B cell (primary cell): ENCODE measurements at regions not wholly inside any gene's neighbourhood (a gene's known extent, or its start where the extent isn't known, plus 50 kb on each side); places are given as distances from the start of the nearest gene placed in this dataset.

Source experiments
- ATAC-seq: fragments of 200-7000 bp; cut with Tn5 transposase; one replicate; pipeline ENCODE4 v1.10.0; 2021; ENCODE audit warnings: low read depth, mild to moderate bottlenecking, moderate number of reproducible peaks, moderate library complexity
- CTCF ChIA-PET: fragments of 350-600 bp; sonication (Branson Sonifier 250); formaldehyde crosslinking; loops from one replicate; lab custom pipeline; 2021; ENCODE audit warnings: antibody characterized with exemption, inconsistent platforms; lab: Charles Lee
- POLR2A ChIA-PET: fragments of 350-600 bp; sonication (Branson Sonifier 250); formaldehyde crosslinking; loops from one replicate; lab custom pipeline; 2021; ENCODE audit warnings: antibody characterized with exemption; lab: Charles Lee
- DNase-seq: peaks from one replicate; pipeline ENCODE4 v3.0.0; 2013
- H2AFZ ChIP-seq: 2 replicates; pipeline ENCODE4 v1.6.1; 2012; ENCODE audit warnings: mild to moderate bottlenecking, low read depth, low read length; ENCODE audit not compliant: insufficient read depth, poor library complexity, severe bottlenecking
- H3K27ac ChIP-seq, 2 donors: 1 replicate in 1 of 2; 2 replicates in 1 of 2; pipeline ENCODE4 v1.5.1; 2012 to 2013; ENCODE audit warnings: low read length in 2 of 2, mild to moderate bottlenecking in 2 of 2, moderate library complexity in 1 of 2
- H3K27me3 ChIP-seq, 4 experiments: fragments of 200-600 bp in 1 of 4; sonication (generic) in 1 of 4; replicated peaks in 1 of 4; 1 replicate in 2 of 4; 2 replicates in 2 of 4; pipeline versions ENCODE4 v1.6.1 to v1.7.0; 2013 to 2016; ENCODE audit warnings: low read length in 3 of 4, mild to moderate bottlenecking in 2 of 4, mixed read lengths in 1 of 4, moderate library complexity in 1 of 4; ENCODE audit not compliant: insufficient read depth in 4 of 4, control insufficient read depth in 3 of 4; ENCODE audit errors: control extremely low read depth in 1 of 4
- H3K36me3 ChIP-seq, 2 experiments: replicated peaks in 1 of 2; 1 replicate in 1 of 2; 2 replicates in 1 of 2; pipeline versions ENCODE4 v1.6.1 to v1.7.1; 2013; ENCODE audit warnings: low read length in 1 of 2; ENCODE audit not compliant: insufficient read depth in 2 of 2, control insufficient read depth in 1 of 2; ENCODE audit errors: control extremely low read depth in 1 of 2, extremely low read depth in 1 of 2
- H3K4me1 ChIP-seq, 2 donors: fragments of 200-600 bp in 1 of 2; sonication (generic) in 1 of 2; 1 replicate in 1 of 2; 2 replicates in 1 of 2; pipeline versions ENCODE4 v1.5.1 to v1.6.1; 2013 to 2017; ENCODE audit warnings: low read length in 2 of 2; ENCODE audit not compliant: control insufficient read depth in 2 of 2, insufficient read depth in 2 of 2
- H3K4me2 ChIP-seq: replicated peaks from 2 replicates; pipeline ENCODE3; 2012; ENCODE audit warnings: mild to moderate bottlenecking, low read depth, low read length; ENCODE audit not compliant: poor library complexity, severe bottlenecking
- H3K4me3 ChIP-seq, 5 experiments: fragments of 200-600 bp in 1 of 5; sonication (generic) in 1 of 5; 1 replicate in 3 of 5; 2 replicates in 2 of 5; pipeline versions ENCODE4 v1.5.1 to v1.7.0; 2011 to 2016; ENCODE audit warnings: low read length in 4 of 5, mild to moderate bottlenecking in 4 of 5, low read depth in 2 of 5, control low read depth in 1 of 5, moderate library complexity in 1 of 5; ENCODE audit not compliant: insufficient read depth in 1 of 5; ENCODE audit errors: control extremely low read depth in 1 of 5, extremely low read depth in 1 of 5
- H3K79me2 ChIP-seq: fragments of 200-600 bp; sonication (generic); one replicate; pipeline ENCODE4 v1.6.0; 2016; ENCODE audit warnings: low read length; ENCODE audit not compliant: control insufficient read depth, insufficient read depth
- H3K9ac ChIP-seq: fragments of 200-600 bp; sonication (generic); 2 replicates; pipeline ENCODE4 v1.6.1; 2017; ENCODE audit warnings: mild to moderate bottlenecking, low read length, moderate library complexity
- H3K9me3 ChIP-seq, 3 donors: one replicate each; pipeline versions ENCODE4 v1.6.1 to v1.7.1; 2013; ENCODE audit warnings: low read length in 2 of 3; ENCODE audit not compliant: control insufficient read depth in 2 of 3, insufficient read depth in 1 of 3; ENCODE audit errors: control extremely low read depth in 1 of 3
- H4K20me1 ChIP-seq: 2 replicates; pipeline ENCODE4 v1.6.0; 2012; ENCODE audit warnings: mild to moderate bottlenecking, low read length; ENCODE audit not compliant: insufficient read depth, control insufficient read depth, poor library complexity, severe bottlenecking
- H3K27ac Mint-ChIP-seq: one replicate; pipeline ENCODE4 v1.8.0; 2021; ENCODE audit warnings: mixed read lengths
- H3K27me3 Mint-ChIP-seq: one replicate; pipeline ENCODE4 v1.8.0; 2021; ENCODE audit warnings: mixed read lengths
- H3K4me1 Mint-ChIP-seq: one replicate; pipeline ENCODE4 v1.8.0; 2021; ENCODE audit warnings: mixed read lengths
- H3K4me3 Mint-ChIP-seq: one replicate; pipeline ENCODE4 v1.8.0; 2021; ENCODE audit warnings: mixed read lengths
- H3K9me3 Mint-ChIP-seq: one replicate; pipeline ENCODE4 v1.8.0; 2022; ENCODE audit warnings: mixed read lengths; ENCODE audit not compliant: insufficient read depth
- CTCF ChIP-seq: fragments of 200-600 bp; IDR thresholded peaks from one replicate; pipeline ENCODE4 v1.8.0; 2022; ENCODE audit warnings: antibody characterized with exemption, mild to moderate bottlenecking
- EZH2 ChIP-seq: IDR thresholded peaks from 2 replicates; pipeline ENCODE4 v1.6.1; 2012; ENCODE audit warnings: borderline replicate concordance, low read depth, mild to moderate bottlenecking, moderate library complexity, low read length; ENCODE audit not compliant: insufficient read depth, poor library complexity, severe bottlenecking
- WGBS: methylation state at CpG from one replicate; pipeline ENCODE4 v1.1.5; 2013; ENCODE audit warnings: missing lambda C conversion rate; ENCODE audit not compliant: insufficient coverage; 5-methylcytosine and 5-hydroxymethylcytosine counted together
- intact Hi-C: fragments of 100-400 bp; cut with micrococcal nuclease; formaldehyde crosslinking; loops from one replicate; pipeline ENCODE4 v1.10.0; 2022

- H3K36me3 ChIP-seq = no peaks in the 10 kb centered on the region
- H3K4me3 Mint-ChIP-seq = no peak overlapping the region
- H3K27me3 Mint-ChIP-seq = no peaks in the 10 kb centered on the region
- H3K9me3 ChIP-seq = peaks cover 0 to 4% (median 0%) of the 10 kb centered on the region in 3 donors
- DNase-seq (no peak), ATAC-seq (no peak)
- no peaks in the 10 kb centered on the region for H4K20me1 ChIP-seq
- no peak overlapping the region for H3K27ac Mint-ChIP-seq
- H3K4me3 ChIP-seq = no peak overlapping the region
- 93% methylated on average over 5 of the region's 8 CpGs for WGBS
- peaks cover 13% of the 10 kb centered on the region for H3K4me1 Mint-ChIP-seq
- no peak for TF ChIP-seq CTCF
- TF ChIP-seq EZH2 = no peak
- intact Hi-C loops = no loop called here
- CTCF ChIA-PET = no interaction called here
- no peak overlapping the region for H3K9ac ChIP-seq
- peaks cover 4% of the 10 kb centered on the region for H3K9me3 Mint-ChIP-seq
- POLR2A ChIA-PET = no interaction called here
- no peaks in the 10 kb centered on the region for H3K27me3 ChIP-seq
- H3K4me1 ChIP-seq = peaks cover 5 to 9% of the 10 kb centered on the region in 2 donors
- H3K27ac ChIP-seq = no peak overlapping the region
- H2AFZ ChIP-seq = no peak overlapping the region
- no peak overlapping the region for H3K4me2 ChIP-seq
- no peaks in the 10 kb centered on the region for H3K79me2 ChIP-seq
Measured at GRCh38 chr4:19727141-19727540, 524.6 kb upstream of the SLIT2 start.

GRCh38 chr4:19725130-19725529 lies 526.6 kb upstream of the SLIT2 start:
- no CpG with 5 or more reads among the region's 3 CpGs for WGBS
- Histone ChIP-seq H3K4me2 (no peak overlapping the region), H3K27ac (no peak overlapping the region), H3K4me1 (peaks cover 4 to 5% of the 10 kb centered on the region in 2 donors), H3K36me3 (no peaks in the 10 kb centered on the region), H3K9me3 (peaks cover 0 to 4% (median 0%) of the 10 kb centered on the region in 3 donors), H3K27me3 (no peaks in the 10 kb centered on the region), H3K4me3 (no peak overlapping the region), H3K79me2 (no peaks in the 10 kb centered on the region), H4K20me1 (no peaks in the 10 kb centered on the region), H3K9ac (no peak overlapping the region), H2AFZ (no peak overlapping the region)
- ATAC-seq (no peak), DNase-seq (no peak)
- Mint-ChIP-seq H3K4me1 (peaks cover 8% of the 10 kb centered on the region), H3K27ac (no peak overlapping the region), H3K9me3 (peaks cover 2% of the 10 kb centered on the region), H3K4me3 (no peak overlapping the region), H3K27me3 (no peaks in the 10 kb centered on the region)
- TF ChIP-seq EZH2 (no peak), CTCF (no peak)
- ChIA-PET CTCF (no interaction called here), POLR2A (no interaction called here)
- intact Hi-C loops = no loop called here
